Inflammatory macrophage treated with lipopolysaccharide for 4 hours (primary cell): ENCODE measurements at regions not wholly inside any gene's neighbourhood (a gene's known extent, or its start where the extent isn't known, plus 50 kb on each side); places are given as distances from the start of the nearest gene placed in this dataset.
"Not testable (repeated sequence)": the region's sequence is repeated elsewhere in the genome, so short reads cannot be mapped to it uniquely, and the experiment has no call there.

Experiments
- DNase-seq: peaks from one replicate; pipeline ENCODE4 v3.0.0-alpha.2; 2020

GRCh38 chr10:2618690-2619089 lies 448.7 kb upstream of the PFKP start:
- no peak for DNase-seq

GRCh38 chr10:2616215-2616614 lies 451.1 kb upstream of the PFKP start:
- DNase-seq = no peak

- no peak for DNase-seq
Observed at GRCh38 chr10:2611603-2612002, 455.7 kb upstream of the PFKP start.

- no peak for DNase-seq
Observed at GRCh38 chr10:2610946-2611345, 456.4 kb upstream of the PFKP start.

- DNase-seq = no peak
Observed at GRCh38 chr10:2604891-2605290, 462.5 kb upstream of the PFKP start.

- DNase-seq = no peak
Observed at GRCh38 chr10:2599571-2599970, 467.8 kb upstream of the PFKP start.

- DNase-seq = no peak
Observed at GRCh38 chr10:2592360-2593160, 474.8 kb upstream of the PFKP start.

- DNase-seq = no peak
Observed at GRCh38 chr10:2589196-2589595, 478.2 kb upstream of the PFKP start.

- no peak for DNase-seq
Observed at GRCh38 chr10:2584385-2584784, 483.0 kb upstream of the PFKP start.

- DNase-seq = no peak
Observed at GRCh38 chr10:2576892-2577291, 490.5 kb upstream of the PFKP start.

- DNase-seq = no peak
Observed at GRCh38 chr10:2575460-2575859, 491.9 kb upstream of the PFKP start.

GRCh38 chr10:2572611-2573010 lies 494.7 kb upstream of the PFKP start:
- no peak for DNase-seq

GRCh38 chr10:2556883-2557282 lies 510.5 kb upstream of the PFKP start:
- DNase-seq = no peak

- no peak for DNase-seq
Observed at GRCh38 chr10:2548071-2548470, 519.3 kb upstream of the PFKP start.

GRCh38 chr10:2547606-2548005 lies 519.7 kb upstream of the PFKP start:
- no peak for DNase-seq

- DNase-seq = not testable (repeated sequence)
Observed at GRCh38 chr10:2546894-2547293, 520.5 kb upstream of the PFKP start.

- no peak for DNase-seq
Observed at GRCh38 chr10:2543974-2544373, 523.4 kb upstream of the PFKP start.

GRCh38 chr10:2543142-2543886 lies 524.0 kb upstream of the PFKP start:
- DNase-seq = no peak

- no peak for DNase-seq
Observed at GRCh38 chr10:2541176-2541575, 526.2 kb upstream of the PFKP start.

- no peak for DNase-seq
Observed at GRCh38 chr10:2529945-2530344, 537.4 kb upstream of the PFKP start.

- DNase-seq = no peak
Observed at GRCh38 chr10:2525781-2526180, 541.6 kb upstream of the PFKP start.

- no peak for DNase-seq
Observed at GRCh38 chr10:2519139-2519538, 548.2 kb upstream of the PFKP start.

GRCh38 chr10:2509081-2509531 lies 558.2 kb upstream of the PFKP start:
- DNase-seq = no peak

GRCh38 chr10:2501366-2501940 lies 565.9 kb upstream of the PFKP start:
- DNase-seq = not testable (repeated sequence)
